Tibial nerve (tissue), 3 donors: ENCODE measurements at regions not wholly inside any gene's neighbourhood (a gene's known extent, or its start where the extent isn't known, plus 50 kb on each side); places are given as distances from the start of the nearest gene placed in this dataset.

Experiments used
- EP300 ChIP-seq, 2 donors: sonication (generic); formaldehyde crosslinking; IDR thresholded peaks; one replicate each; pipeline ENCODE4 v1.6.1; 2017; ENCODE audit warnings: antibody characterized with exemption in 2 of 2, mild to moderate bottlenecking in 1 of 2
- POLR2A ChIP-seq, 2 donors: fragments of 450-650 bp; IDR thresholded peaks; one replicate each; pipeline ENCODE4 v1.6.1; 2017; ENCODE audit warnings: antibody characterized with exemption in 2 of 2, mild to moderate bottlenecking in 2 of 2, moderate library complexity in 2 of 2

DNA sequence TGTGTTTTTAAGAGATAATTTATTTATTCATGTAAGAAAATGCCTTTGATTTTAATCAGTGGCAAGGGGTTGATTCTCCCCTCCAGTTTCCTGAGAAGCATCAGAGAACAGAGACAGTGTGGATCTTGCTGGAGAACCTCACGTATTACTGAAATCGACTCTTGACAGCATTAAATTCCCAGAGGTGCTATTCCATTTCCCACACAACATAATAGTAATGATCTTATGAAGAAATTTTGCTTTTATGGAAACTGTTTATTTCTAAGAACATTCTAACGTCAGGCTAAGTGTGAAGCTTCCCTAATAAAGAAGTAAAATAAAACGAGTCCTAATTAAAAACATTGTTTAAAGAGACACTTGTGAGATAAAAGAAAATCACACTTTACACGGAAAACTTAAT, 293.1 kb upstream of the NRP1 start:
- TF ChIP-seq POLR2A (IDR thresholded peaks at IDR 0.05), result no peak
- TF ChIP-seq EP300 (IDR thresholded peaks at IDR 0.05), result no peak
